ENCODE measurements at regions not wholly inside any gene's neighbourhood (a gene's known extent, or its start where the extent isn't known, plus 50 kb on each side); places are given as distances from the start of the nearest gene placed in this dataset.

GRCh38 chr20:53734006-53734688 is 140.5 kb upstream of the ZNF217 start:
- no peak for TF ChIP-seq CTCF (IDR thresholded peaks at IDR 0.05)
- TF ChIP-seq POLR2A (IDR thresholded peaks at IDR 0.05; ENCODE audit: low read depth): no peak
- no peak for TF ChIP-seq POLR2AphosphoS5 (IDR thresholded peaks at IDR 0.05)
